ENCODE measurements at regions not wholly inside any gene's neighbourhood (a gene's known extent, or its start where the extent isn't known, plus 50 kb on each side); places are given as distances from the start of the nearest gene placed in this dataset.

DNA sequence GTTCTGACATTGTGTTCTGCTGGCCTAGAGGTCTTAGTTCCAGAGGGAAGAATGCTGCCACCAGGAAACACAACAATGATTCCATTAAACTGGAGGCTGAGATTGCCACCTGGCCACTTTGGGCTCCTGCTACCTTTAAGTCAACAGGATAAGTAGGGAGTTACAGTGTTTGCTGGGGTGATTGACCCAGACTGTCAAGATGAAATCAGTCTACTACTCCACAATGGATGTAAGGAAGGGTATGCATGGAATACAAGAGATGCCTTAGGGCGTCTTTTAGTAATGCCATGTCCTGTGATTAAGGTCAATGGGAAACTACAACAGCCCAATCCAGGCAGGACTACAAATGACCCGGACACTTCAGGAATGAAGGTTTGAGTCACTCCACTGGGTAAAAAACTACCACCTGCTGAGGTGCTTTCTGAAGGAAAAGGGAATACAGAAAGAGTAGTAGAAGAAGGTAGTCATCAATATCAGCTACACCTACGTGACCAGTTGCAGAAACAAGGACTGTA lies 852.6 kb downstream of the LRFN5 start:
- DNase-seq: peak; percentile 80

DNA sequence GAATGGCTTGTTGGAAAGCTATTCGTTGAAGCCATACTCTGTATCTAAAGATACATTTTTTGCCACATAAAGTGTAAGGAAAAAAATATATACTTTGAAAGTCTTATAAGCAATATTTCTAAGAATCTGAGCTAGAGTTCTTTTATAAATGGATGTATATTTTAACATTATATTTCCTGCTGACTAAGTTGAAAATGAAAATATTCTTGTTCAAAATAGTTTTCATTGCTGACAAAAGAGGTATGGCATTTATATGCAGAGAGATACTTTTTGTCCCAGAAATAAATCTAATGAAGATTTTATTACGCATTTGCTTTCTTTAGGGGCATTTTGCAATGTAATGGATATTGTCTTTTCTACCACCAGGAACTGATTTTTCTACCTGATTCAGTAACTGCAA lies 834.9 kb downstream of the LRFN5 start:
- DNase-seq: no peak

DNA sequence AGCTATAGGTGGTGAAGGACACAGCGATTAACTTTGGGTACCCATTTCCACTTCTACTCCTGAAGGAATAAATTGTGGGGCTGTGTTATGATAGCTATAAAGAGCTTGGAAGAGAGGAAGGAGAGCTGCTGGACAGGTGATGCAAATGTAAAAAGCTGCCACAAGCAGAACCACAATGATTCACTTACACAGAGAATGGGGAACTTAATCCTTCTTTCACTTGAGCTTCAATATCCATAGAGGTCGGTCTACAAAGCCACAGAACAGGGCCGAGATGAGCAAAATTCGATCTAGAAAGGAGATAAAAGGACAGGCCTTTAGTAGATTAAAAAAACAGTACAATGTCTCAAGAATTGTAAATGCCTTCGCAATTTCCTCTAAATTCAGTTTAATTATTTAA lies 831.1 kb downstream of the LRFN5 start:
- no peak for DNase-seq

DNA sequence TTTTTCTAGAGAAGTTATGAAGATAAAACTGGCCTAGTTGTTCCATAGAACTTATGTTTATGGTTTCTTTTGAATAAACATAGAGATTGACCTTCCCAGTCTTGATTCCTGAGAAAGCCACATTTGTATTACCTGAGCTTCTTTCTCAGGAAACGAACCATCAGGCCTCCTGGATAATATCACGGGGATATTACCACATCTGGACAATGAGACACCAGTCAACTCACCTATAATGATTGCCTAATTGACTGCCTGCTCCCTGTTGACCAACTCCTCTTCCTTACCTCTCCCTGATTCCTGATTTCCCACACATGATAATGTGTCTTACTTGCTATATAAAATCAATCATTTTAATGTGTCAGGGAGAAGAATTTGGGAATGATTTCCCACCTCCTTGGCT lies 822.7 kb downstream of the LRFN5 start:
- DNase-seq: no peak

DNA sequence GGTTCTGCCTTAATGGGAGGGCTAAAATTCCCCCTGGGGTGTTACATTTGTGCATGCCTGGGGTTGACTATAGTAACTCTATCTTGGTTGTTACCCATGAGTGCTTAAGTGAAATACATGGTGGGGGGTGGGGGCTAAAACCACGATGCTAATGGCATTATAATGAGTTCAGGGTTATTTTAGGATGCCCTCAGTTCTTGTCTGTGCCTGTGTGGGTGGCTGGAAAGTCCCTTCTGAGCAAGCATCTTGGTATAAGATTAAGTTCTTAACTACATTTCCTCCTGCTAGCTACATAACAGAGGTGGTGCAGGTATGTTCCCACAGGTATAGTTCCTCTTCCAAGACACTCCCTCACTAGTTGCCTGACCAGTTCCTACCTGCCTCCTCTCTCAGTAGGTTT lies 822.3 kb downstream of the LRFN5 start:
- no peak for DNase-seq

DNA sequence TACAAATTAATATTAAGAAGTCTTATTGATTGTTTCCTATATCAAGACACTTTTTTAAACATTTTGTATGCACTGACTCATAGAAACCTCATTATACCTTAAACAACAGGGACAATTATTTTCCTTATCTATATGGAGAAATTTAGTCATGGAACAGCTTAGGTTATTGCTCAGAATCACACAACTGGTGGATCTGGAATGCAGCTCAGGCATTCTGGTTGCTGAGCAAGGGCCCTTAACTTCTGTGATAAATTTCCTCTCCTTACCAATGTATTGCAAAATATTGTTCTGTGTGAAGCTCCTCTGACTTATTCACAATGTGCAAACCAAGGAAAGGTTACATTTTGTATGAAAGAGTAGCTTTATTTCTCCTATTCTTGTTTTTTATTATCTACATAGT lies 817.8 kb downstream of the LRFN5 start:
- no peak for DNase-seq

DNA sequence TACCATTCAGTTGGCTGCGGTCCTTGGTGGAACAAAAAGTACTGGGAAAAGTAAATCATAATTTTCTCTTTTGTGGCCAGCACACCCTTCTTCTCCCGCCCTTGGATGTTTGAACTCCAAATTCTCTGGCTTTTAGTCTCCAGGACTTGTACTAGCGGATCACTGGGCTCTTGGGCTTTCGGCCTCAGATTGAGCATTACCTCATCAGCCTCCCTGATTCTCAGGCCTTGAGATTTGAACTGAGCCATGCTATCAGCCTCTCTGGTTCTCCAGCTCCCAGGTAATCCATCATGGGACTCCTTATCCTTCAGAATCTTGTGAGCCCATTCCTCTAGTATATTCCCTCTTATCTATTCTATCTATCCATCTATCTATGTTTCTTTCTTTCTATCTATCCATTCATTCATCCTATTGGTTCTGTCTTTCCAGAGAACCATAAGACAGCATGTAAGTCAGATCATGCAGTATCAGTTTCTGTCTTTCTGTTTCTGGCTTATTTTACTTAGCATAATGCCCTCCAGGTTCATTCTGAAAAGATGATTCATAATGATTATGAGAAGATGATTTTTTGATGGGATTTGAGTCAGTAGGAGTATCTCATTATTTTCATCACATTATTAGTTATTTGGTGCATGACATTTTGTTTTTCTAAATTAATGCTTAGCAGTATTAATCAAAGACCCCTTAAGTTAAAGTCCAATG lies 814.9 kb downstream of the LRFN5 start:
- no peak for DNase-seq

DNA sequence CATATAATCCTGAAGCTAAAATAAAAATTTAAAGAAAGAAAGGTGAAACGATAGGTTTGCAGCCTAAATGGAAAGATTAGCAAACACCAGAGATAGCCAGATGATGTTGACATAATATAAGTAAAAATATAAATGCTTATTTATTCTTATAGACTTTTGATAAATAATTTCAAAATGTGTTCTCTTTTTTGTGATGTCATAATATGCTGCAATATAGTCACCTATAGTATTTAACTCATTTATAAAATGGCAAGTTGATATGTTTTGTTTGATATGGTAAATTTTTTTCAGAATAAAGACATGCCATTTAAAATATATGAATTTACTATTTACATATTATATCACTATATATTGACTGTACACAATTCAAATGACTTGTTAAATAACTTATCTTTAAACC lies 813.4 kb downstream of the LRFN5 start:
- DNase-seq: no peak

DNA sequence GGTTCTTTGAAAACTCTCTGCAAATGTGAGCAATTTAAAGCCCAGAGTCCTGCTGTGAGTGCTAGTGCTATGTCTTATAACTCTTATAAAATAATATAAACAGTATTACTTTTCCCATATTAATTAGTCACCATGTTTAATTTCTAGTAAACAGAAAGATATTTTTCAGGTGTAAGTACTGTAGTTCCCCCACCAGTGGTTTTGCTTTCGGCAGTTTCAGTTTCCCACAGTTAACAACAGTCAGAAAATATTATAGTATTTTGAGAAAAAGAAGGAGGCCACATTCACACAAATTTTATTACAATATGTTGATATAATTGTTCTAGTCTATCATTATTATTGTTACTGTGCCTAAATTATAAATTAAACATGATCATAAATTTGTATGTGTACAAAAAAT lies 800.5 kb downstream of the LRFN5 start:
- no peak for DNase-seq

DNA sequence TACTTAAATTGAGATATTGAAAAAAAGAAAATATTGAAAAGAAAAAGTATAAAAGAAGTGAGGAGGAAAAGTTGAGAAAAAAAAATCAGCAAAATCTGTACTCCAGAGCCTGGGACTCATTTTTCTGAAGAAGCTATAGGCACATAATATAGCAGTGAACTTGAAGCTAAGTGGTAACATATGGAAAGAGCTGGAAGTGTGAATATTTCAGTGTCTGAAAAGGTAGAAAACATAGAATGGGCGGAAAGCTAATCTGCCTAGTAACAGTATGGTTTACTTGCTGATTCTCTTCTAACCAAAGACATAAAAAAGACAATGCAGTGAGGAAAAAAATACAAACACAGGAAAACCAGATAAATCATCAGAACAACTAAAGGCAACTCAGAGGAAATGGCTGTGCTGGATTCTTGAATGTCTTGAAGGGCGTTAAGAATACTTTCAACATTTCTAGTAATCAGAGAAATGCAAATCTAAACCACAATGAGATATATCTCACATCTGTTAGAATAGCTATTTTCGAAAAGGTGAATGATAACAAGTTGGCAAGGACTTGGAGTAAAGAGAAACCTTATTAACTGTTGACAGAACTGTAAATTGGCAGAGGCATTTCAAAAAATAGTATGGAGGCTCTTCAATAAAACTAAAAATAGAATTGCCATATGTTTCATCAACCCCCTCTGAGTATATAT lies 784.6 kb downstream of the LRFN5 start:
- no peak for DNase-seq

DNA sequence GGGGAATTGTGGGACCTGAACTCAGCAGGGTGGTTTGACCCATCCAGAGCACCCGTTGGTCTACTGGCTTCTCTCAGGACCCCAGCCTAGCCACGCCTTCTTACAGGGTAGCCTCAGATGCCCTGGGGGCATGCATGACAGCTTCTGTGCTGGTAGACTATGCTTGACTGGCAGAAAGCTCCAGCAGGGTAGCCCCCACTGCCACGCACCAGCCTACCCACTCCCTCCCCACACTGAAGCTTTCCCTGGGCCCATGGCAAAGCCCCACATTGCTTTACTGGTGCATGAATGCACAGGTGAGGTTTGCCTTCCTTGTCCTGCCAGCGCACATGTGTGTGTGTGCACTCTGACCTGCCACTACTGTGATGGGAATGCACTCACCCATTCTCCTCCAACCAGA lies 772.2 kb downstream of the LRFN5 start:
- no peak for DNase-seq

DNA sequence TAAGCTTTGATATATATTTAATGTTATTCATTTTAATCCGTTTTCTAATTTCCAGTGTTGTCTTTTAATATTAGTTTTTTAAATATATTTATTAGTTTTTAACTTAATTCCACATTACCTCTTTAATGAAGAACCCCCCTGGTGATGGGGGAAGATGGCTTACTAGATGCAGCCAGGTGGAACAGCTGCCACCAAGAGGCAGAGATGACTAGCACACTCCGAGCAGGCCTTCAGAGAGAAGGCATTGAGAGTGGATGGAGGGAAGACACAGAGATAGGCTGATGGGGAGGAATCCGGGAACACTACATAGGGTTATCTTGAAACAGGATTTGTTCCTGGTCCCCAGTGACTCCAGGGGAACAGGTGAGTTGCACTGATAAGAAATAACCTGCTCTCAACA lies 771.6 kb downstream of the LRFN5 start:
- DNase-seq: no peak

DNA sequence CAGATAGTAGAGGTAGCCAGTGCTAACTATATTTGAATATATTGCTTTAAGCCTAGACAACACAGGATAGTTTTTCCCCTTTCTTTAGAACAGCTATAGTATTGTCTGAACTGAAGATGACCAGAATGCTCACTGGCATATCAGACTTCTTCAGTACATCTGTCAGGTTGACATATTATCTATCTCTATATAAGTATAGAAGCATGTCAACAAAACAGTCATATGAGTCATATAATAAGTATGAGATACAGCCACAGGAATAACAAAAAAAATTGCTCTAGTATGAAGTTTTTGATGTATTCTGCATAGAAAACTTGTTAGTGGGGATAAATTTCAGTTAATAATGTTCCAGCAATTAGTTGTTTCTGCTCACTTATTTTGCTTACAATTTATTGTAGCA lies 767.7 kb downstream of the LRFN5 start:
- DNase-seq: no peak

DNA sequence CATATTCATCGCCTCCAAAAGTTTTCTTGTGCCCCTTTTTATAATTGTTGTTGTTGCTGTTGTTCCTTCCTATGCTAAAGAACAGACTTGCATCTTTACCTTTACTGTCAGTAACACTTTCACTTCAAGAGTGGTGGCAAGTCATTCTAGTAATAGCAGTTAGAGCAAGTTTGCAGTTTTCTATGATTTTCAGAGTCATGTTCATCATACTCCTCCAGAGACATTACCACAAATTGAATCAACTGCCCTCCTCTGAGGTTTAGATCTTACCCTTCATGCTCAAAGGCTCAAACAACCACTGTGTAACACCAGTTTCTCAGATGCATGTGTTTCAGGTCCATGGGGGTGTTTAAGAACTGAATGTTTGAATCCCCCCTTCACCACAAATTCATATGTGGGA lies 763.4 kb downstream of the LRFN5 start:
- no peak for DNase-seq

DNA sequence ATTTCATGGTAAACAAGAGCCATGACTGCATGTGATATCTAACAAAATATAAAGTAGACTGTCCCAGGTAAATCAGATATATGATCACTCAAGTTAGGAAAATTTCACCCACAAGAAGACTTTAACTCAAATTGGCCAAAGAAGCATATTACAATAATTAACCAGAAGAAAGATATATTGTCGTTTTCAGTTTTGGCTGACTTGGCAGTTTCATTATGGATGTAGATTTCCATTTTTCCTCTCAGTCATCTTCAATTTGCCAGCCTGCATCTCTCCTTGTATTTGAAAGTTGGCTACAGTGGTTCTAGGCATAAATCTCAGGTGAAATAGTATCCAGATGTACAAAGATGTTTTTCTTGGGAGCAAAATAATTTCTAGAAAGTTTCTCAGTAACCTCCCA lies 761.6 kb downstream of the LRFN5 start:
- DNase-seq: no peak

DNA sequence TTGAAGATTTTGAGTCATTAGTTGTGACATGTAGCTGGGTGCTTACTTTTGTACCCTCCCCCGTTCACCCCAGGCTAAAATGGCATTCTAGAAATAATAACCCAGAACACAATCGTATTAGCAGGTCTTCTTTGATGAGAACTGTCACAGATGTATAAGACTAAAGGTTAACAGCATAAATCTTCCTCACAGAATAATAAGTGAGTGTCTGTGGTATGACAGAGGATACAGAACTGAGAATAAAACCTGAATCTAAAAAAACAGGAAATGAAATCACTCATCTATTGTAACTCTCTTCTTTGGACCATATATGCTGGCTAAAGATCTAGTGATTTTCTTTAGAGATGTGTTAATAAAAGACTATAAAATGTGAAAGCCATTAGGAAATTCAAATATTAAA lies 746.6 kb downstream of the LRFN5 start:
- no peak for DNase-seq

DNA sequence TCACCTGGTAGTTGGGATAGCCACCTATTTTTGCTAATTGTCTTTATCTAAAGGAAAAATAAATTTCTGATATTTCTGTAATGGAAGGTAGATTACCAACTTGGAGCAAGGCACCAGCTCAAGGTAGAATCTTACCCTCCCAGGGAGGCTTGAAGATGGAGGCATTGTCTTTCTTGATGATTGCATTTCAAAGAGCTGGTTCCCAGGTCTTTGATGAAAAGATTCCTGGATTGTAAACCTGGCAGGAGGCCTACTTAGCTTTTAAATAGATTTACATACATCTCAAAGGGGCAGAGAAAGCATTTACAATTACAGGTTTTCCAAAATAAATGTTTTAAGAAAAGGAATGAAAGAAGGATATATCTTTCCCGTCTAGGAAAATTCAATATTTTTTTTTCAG lies 729.2 kb downstream of the LRFN5 start:
- no peak for DNase-seq

DNA sequence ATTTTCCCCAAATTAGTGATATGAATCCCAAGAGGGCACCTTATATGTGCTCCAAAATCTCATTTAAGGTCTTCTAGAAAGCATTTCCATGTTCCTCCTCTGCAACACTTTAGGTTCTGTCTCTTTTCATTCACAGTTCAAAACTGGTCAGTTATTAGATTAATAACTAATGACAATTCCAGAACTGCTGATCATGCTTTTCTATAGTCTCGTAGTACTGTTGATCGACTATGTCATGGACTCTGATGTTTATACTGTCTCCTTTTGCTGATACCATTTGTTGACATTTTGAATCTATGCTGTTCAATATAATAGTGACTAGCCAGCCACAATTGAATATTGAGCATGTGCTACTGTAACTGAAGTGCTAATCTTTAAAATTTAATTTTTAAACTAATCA lies 728.3 kb downstream of the LRFN5 start:
- DNase-seq: no peak

DNA sequence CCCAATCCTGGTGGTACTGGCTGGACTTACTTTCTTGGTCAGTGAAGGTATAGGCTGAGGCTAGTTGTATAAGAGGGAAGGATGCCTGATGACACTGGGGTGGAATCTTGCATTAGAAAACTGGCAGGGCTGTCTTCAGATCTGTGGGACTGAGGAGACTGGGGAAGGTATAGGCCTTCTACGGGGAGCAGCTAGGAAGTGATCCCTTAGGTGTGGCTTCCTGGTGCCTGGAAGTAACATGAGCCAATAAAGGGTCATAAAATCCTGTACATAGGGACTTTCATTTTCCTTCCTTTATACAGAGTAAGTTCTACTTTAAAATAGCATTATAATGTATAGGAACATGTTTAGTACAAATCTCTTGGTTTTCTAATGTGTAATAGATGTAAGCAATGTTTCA lies 716.8 kb downstream of the LRFN5 start:
- DNase-seq: no peak

DNA sequence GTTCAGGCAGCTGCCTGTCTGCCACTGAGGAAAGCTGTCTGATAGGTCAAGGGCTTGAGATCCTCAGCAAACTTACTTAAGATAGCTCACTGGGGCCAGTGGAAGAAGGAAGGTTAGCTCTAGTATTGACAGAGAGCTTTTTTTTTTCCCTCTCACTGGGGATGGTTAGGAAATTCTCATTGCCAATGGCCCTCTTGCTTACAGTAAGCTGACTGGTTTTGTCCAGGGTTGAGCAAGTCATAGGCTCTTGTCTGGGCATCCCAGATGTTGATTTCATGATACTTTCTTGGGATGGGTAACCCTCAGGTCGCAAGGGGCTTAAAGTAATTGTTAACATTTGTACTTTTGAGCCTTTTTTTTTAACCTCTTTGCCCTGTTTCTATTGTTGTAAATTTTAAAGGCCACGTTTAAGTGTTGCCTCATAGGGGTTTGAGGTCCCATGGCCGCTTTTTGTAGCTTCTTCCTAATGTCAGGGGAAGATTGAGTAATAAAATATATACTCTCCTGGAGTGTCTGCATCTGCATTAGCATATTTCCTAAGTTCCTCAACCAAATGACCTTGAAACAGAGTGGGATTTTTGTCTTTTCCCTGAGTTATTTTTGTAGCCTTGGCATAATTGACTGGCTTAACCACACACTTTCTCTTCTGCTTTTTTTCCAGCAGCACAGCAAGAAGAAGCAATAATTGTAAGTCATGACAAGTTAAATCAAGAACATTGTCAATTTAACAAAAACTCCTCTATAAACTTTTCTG lies 716.0 kb downstream of the LRFN5 start:
- DNase-seq: no peak

DNA sequence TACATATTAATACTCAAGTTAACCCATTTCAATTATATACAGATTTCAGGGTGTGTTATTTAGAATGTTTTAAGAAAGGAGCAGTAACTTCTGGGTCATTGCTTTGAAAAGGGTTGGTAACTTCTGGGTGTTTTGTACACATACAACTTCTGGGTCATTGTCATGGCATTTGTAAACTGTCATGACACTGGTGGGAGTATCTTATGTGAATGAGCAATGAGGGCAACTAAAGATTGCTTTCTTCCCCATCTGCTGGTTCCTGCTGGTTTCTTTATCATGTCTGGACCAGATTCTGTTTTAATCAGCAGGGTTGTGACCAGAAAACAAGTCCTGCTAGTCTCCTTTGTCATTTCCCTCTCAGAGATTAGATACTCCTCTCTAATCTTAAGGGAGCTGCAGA lies 713.3 kb downstream of the LRFN5 start:
- DNase-seq: no peak

DNA sequence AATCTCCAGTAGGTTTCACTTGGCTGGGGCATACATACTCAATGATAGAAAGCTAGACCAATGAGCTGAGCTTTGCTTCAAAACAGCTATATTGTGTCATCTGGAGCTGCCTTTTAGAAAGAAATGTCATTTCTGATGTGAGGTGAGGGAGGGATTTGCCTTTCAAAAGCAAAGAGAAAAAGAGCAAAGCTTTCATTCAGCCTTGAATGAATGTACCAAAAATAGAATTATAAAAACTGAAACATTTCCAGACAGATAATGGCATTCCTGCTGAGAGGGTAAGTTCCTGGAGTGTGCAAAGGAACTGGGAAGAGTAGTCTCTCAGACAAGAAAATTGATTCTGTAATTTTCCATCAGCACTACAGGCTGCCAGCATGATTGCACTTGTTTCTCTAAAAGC lies 710.0 kb downstream of the LRFN5 start:
- no peak for DNase-seq

DNA sequence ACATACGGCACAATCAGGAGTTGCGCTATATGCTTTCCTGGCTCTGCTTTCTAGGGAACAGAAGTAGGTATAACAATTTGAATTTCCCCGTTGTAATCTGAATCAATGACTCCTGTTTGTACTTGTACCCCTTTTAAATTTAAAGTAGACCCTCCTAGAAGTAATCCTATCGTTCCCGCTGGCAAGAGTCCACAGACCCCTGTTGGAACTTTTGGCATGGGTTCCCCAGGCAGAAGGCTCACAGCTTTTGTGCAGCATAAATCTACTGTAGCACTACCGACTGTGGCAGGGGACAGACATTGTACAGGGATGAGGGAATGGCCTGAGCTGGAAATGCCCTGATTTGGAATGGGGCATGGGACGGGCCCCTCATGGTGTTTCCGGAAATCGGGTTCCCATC lies 705.2 kb downstream of the LRFN5 start:
- no peak for DNase-seq

DNA sequence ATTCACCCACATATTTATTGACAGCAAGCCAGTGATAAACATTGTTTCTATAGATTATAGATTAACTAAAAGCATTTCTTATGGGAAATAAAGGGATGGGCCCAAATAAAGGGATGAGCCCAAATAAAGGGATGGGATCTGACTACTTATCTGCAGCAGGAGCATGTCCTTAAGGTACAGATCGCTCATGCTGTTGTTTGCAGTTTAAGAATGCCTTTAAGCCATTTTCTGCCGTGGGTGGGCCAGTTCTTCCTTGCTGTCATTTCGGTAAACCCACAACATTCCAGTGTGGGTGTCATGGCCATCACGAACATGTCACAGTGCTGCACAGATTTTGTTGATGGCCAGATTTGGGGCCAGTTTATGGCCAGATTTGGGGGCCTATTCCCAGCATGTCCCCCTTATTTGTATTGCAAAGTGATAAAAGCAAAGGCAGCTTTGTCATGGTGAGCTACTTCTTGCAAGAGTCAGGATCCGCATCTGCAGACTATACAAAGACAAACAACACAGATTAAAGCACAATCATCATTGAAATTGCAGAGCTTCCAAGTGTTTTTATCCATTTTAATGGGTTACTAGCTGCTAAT lies 700.7 kb downstream of the LRFN5 start:
- DNase-seq: no peak

Data from islet precursor cell (in vitro differentiated cells).